Osteocyte (in vitro differentiated cells): ENCODE measurements at regions not wholly inside any gene's neighbourhood (a gene's known extent, or its start where the extent isn't known, plus 50 kb on each side); places are given as distances from the start of the nearest gene placed in this dataset.

Experiments
- DNase-seq: peaks from one replicate; pipeline ENCODE4 v3.0.0; 2021; ENCODE audit warnings: mixed read lengths; ENCODE audit not compliant: unreplicated experiment; ENCODE audit errors: extremely low spot score
- H3K27ac Mint-ChIP-seq: one replicate; pipeline ENCODE4 v1.8.0; 2021; ENCODE audit warnings: mild to moderate bottlenecking, mixed read lengths; ENCODE audit not compliant: unreplicated experiment
- H3K27me3 Mint-ChIP-seq: one replicate; pipeline ENCODE4 v1.8.0; 2021; ENCODE audit warnings: mixed read lengths; ENCODE audit not compliant: unreplicated experiment
- H3K36me3 Mint-ChIP-seq: one replicate; pipeline ENCODE4 v1.8.0; 2021; ENCODE audit warnings: mixed read lengths; ENCODE audit not compliant: unreplicated experiment
- H3K4me1 Mint-ChIP-seq: one replicate; pipeline ENCODE4 v1.8.0; 2021; ENCODE audit warnings: mixed read lengths; ENCODE audit not compliant: unreplicated experiment
- H3K4me3 Mint-ChIP-seq: one replicate; pipeline ENCODE4 v1.8.0; 2021; ENCODE audit warnings: mild to moderate bottlenecking, moderate library complexity, mixed read lengths; ENCODE audit not compliant: unreplicated experiment
- H3K9me3 Mint-ChIP-seq: one replicate; pipeline ENCODE4 v1.8.0; 2021; ENCODE audit warnings: mixed read lengths; ENCODE audit not compliant: unreplicated experiment
- TF ChIP-seq, protein P1 (sequence below): fragments of 200-600 bp; sonication (generic); IDR thresholded peaks from 2 replicates; pipeline ENCODE4 v1.5.0; 2021; ENCODE audit warnings: antibody characterized with exemption, mild to moderate bottlenecking, moderate library complexity

DNA sequence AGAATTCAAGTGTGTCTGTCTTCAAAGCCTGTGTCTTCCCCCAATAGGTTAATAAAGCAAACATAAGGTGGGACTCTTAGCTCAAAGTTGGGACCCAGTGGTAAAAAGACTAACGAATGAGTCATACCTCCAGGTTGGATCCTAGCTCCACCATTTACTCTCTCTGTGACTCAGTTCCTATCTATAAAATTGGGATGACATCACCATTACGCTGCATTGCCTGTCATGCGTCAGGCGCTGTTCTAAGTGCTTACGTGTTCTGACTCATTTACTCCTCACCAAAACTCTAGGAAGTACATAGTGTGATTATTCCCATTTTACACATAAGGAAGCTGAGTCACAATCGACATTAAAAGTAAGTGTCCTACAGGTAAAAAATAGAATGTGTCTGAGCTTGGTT is 915.8 kb downstream of the VRK1 start:
- TF ChIP-seq, protein P1, sequence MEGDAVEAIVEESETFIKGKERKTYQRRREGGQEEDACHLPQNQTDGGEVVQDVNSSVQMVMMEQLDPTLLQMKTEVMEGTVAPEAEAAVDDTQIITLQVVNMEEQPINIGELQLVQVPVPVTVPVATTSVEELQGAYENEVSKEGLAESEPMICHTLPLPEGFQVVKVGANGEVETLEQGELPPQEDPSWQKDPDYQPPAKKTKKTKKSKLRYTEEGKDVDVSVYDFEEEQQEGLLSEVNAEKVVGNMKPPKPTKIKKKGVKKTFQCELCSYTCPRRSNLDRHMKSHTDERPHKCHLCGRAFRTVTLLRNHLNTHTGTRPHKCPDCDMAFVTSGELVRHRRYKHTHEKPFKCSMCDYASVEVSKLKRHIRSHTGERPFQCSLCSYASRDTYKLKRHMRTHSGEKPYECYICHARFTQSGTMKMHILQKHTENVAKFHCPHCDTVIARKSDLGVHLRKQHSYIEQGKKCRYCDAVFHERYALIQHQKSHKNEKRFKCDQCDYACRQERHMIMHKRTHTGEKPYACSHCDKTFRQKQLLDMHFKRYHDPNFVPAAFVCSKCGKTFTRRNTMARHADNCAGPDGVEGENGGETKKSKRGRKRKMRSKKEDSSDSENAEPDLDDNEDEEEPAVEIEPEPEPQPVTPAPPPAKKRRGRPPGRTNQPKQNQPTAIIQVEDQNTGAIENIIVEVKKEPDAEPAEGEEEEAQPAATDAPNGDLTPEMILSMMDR: no peak
- Mint-ChIP-seq H3K36me3 (no peaks in the 10 kb centered on the region), H3K4me1 (no peaks in the 10 kb centered on the region), H3K27me3 (no peaks in the 10 kb centered on the region), H3K9me3 (peaks cover 63% of the 10 kb centered on the region), H3K4me3 (no peak overlapping the region), H3K27ac (no peak overlapping the region)
- DNase-seq: no peak

DNA sequence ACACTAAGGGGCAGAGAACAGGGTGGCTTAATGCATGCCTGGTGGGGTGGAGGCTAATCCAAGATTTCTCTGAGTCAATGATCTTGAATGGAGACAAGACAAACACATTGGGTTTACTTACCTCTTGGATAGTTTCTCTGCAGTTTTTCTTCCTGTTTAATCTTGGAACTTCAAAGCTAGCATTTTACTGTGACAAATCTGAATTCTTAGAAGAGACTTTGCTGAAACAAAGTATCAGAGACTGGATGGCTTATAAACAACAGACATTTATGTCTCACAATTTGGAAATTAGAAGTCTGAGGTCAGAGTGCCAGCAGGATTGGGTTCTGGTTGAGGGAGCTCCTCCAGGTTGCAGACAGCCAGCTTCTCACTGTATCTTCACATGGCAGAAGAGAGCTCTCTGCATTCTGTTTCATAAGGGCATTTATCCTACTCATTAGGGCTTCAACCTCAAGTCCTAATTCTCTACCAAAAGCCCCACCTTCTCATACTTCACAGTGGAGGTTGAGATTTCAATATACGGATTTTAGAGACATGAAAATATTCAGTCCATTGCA is 921.8 kb downstream of the VRK1 start:
- no peak overlapping the region for H3K4me3 Mint-ChIP-seq
- no peaks in the 10 kb centered on the region for H3K36me3 Mint-ChIP-seq
- no peak overlapping the region for H3K27ac Mint-ChIP-seq
- no peak for DNase-seq
- H3K4me1 Mint-ChIP-seq: no peaks in the 10 kb centered on the region
- H3K27me3 Mint-ChIP-seq: no peaks in the 10 kb centered on the region
- TF ChIP-seq, protein P1: no peak
- peaks cover 57% of the 10 kb centered on the region for H3K9me3 Mint-ChIP-seq

DNA sequence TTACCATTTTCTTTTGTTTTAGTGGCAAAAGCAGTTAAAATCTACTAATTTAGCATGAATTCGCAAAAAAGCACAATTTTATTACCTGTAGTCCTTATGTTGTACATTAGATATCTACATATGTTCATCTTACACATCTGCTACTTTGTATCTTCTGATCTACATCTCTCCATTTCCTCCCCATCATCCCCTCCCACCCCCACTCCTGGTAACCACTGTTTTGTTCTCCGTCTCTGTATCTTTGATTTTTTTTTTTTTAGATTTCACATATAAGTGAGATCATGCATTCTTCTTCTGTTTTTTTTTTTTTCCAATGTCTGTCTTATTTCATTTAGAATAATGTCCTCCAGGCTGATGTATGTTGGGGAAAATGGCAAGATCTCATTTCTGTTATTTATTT is 922.7 kb downstream of the VRK1 start:
- Mint-ChIP-seq H3K4me1 (no peaks in the 10 kb centered on the region), H3K4me3 (no peak overlapping the region), H3K36me3 (no peaks in the 10 kb centered on the region), H3K27me3 (no peaks in the 10 kb centered on the region), H3K27ac (no peak overlapping the region), H3K9me3 (peaks cover 66% of the 10 kb centered on the region)
- TF ChIP-seq, protein P1: no peak
- DNase-seq: no peak

DNA sequence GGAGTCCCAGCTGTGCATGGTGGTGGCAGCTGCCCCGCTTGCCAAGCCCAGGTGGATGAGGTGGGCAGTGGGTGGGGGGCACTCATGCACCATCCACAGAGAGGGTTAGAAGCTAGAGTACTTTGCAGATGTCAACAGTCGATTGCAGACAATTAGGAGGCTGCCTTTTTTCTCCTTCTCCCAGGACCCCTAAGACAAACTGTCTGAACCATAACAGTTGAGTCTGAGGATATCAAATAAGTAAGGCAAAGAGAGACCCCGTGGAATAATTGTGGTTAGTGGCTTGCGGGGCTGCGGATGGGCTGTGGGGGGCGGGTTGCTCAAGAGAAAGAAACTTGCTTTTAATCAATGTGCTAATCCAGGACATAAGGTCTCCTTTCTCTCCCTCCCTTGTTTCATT is 926.2 kb downstream of the VRK1 start:
- Mint-ChIP-seq H3K9me3 (peaks cover 71% of the 10 kb centered on the region), H3K27ac (no peak overlapping the region), H3K36me3 (no peaks in the 10 kb centered on the region), H3K4me3 (no peak overlapping the region), H3K27me3 (no peaks in the 10 kb centered on the region), H3K4me1 (no peaks in the 10 kb centered on the region)
- TF ChIP-seq, protein P1: no peak
- DNase-seq: no peak

DNA sequence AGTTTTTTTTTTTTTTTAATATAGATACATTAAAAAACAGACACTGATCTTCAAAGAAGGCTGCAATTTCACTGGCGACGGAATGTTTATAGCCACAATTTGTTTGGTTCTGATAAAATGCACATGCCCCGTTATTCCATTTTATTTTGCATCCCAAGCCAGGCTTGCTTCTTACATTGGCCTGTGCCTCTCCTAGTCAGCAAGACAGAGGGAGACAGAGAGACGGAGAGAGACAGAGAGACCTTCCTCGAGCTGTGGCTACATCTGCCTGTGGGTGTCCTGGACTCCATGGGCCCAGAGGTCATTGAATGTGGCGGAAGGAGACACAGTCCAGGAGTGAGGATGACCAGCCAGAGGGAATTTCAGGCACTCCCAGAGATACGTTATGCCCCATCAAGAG is 926.6 kb downstream of the VRK1 start:
- peaks cover 68% of the 10 kb centered on the region for H3K9me3 Mint-ChIP-seq
- H3K4me3 Mint-ChIP-seq: no peak overlapping the region
- no peaks in the 10 kb centered on the region for H3K27me3 Mint-ChIP-seq
- no peaks in the 10 kb centered on the region for H3K36me3 Mint-ChIP-seq
- DNase-seq: no peak
- no peak overlapping the region for H3K27ac Mint-ChIP-seq
- H3K4me1 Mint-ChIP-seq: no peaks in the 10 kb centered on the region
- TF ChIP-seq, protein P1: no peak
